ENCODE measurements at regions not wholly inside any gene's neighbourhood (a gene's known extent, or its start where the extent isn't known, plus 50 kb on each side); places are given as distances from the start of the nearest gene placed in this dataset.

DNA sequence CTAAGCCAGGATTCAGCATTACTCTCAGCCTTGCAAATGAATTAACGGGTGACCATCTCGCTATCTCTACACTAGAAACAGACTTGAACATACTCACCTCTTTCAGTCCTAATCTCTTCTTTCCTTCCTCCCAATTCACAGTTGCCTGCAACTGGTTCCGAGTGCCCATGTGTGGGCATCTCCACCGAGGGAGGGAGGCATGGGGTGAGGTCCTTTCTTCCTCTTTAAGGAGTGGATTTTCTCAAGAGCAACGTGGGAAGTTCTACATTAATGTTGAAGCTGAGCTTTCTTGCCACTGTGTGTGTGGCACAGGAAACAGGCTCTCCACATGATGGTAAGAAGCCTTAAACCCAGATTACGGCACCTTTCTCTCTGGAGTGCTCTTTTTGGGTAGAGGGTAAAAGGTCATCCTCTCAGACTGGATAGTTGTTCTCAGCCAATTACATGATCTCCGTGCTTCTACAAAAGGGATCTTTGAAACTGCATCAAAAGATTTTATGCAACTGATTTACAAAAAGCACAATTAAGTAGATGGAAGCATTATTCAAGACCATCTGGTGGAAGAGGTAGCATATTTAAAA lies 286.8 kb upstream of the NR2F2 start:
- TF ChIP-seq POLR2A (IDR thresholded peaks at IDR 0.05) = no peak
- TF ChIP-seq, protein P1, sequence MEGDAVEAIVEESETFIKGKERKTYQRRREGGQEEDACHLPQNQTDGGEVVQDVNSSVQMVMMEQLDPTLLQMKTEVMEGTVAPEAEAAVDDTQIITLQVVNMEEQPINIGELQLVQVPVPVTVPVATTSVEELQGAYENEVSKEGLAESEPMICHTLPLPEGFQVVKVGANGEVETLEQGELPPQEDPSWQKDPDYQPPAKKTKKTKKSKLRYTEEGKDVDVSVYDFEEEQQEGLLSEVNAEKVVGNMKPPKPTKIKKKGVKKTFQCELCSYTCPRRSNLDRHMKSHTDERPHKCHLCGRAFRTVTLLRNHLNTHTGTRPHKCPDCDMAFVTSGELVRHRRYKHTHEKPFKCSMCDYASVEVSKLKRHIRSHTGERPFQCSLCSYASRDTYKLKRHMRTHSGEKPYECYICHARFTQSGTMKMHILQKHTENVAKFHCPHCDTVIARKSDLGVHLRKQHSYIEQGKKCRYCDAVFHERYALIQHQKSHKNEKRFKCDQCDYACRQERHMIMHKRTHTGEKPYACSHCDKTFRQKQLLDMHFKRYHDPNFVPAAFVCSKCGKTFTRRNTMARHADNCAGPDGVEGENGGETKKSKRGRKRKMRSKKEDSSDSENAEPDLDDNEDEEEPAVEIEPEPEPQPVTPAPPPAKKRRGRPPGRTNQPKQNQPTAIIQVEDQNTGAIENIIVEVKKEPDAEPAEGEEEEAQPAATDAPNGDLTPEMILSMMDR (IDR thresholded peaks at IDR 0.05) = no peak
